ENCODE measurements at regions not wholly inside any gene's neighbourhood (a gene's known extent, or its start where the extent isn't known, plus 50 kb on each side); places are given as distances from the start of the nearest gene placed in this dataset.

- no peaks in the 10 kb centered on the region for H3K36me3 Mint-ChIP-seq
- DNase-seq = no peak
- H3K9me3 Mint-ChIP-seq = peaks cover 0 to 5% (median 0%) of the 10 kb centered on the region in 6 donors
- no peak overlapping the region for H3K27ac Mint-ChIP-seq
- H3K4me3 Mint-ChIP-seq = no peak overlapping the region
- H3K4me1 Mint-ChIP-seq = no peaks in the 10 kb centered on the region
- peaks cover 0 to 3% (median 2%) of the 10 kb centered on the region in 3 donors for H3K27me3 Mint-ChIP-seq (ENCODE audit: low read depth in 3 of 3)
Measured at GRCh38 chr2:6556755-6557154, 309.0 kb downstream of the CMPK2 start.

GRCh38 chr2:6557737-6558136 is 308.0 kb downstream of the CMPK2 start:
- Mint-ChIP-seq H3K27ac (no peak overlapping the region), H3K27me3 (ENCODE audit: low read depth in 3 of 3) (peaks cover 0 to 3% (median 2%) of the 10 kb centered on the region in 3 donors), H3K4me3 (no peak overlapping the region), H3K9me3 (peaks cover 0 to 5% (median 0%) of the 10 kb centered on the region in 6 donors), H3K36me3 (no peaks in the 10 kb centered on the region), H3K4me1 (no peaks in the 10 kb centered on the region)
- no peak for DNase-seq

GRCh38 chr2:6562771-6563170 is 302.9 kb downstream of the CMPK2 start:
- Mint-ChIP-seq H3K9me3 (peaks cover 0 to 3% (median 0%) of the 10 kb centered on the region in 6 donors), H3K27ac (no peak overlapping the region), H3K36me3 (no peaks in the 10 kb centered on the region), H3K4me1 (no peaks in the 10 kb centered on the region), H3K4me3 (no peak overlapping the region), H3K27me3 (ENCODE audit: low read depth in 3 of 3) (peaks cover 0 to 2% (median 2%) of the 10 kb centered on the region in 3 donors)
- no peak for DNase-seq

- no peak for DNase-seq
- Mint-ChIP-seq H3K9me3 (peaks cover 0 to 3% (median 0%) of the 10 kb centered on the region in 6 donors), H3K27ac (no peak overlapping the region), H3K36me3 (no peaks in the 10 kb centered on the region), H3K4me3 (no peak overlapping the region), H3K27me3 (ENCODE audit: low read depth in 3 of 3) (peaks cover 2 to 3% (median 2%) of the 10 kb centered on the region in 3 donors), H3K4me1 (no peaks in the 10 kb centered on the region)
Measured at GRCh38 chr2:6564326-6564725, 301.4 kb downstream of the CMPK2 start.

- no peaks in the 10 kb centered on the region for H3K36me3 Mint-ChIP-seq
- H3K4me3 Mint-ChIP-seq = no peak overlapping the region
- peaks cover 0 to 5% (median under 1%) of the 10 kb centered on the region in 6 donors for H3K9me3 Mint-ChIP-seq
- H3K27me3 Mint-ChIP-seq (ENCODE audit: low read depth in 3 of 3) = peaks cover 0 to 4% (median 4%) of the 10 kb centered on the region in 3 donors
- H3K4me1 Mint-ChIP-seq = no peaks in the 10 kb centered on the region
- DNase-seq = no peak
- no peak overlapping the region for H3K27ac Mint-ChIP-seq
Measured at GRCh38 chr2:6574121-6574520, 291.6 kb downstream of the CMPK2 start.

GRCh38 chr2:6576302-6576701 is 289.4 kb downstream of the CMPK2 start:
- no peak overlapping the region for H3K4me3 Mint-ChIP-seq
- DNase-seq = no peak
- no peaks in the 10 kb centered on the region for H3K4me1 Mint-ChIP-seq
- H3K36me3 Mint-ChIP-seq = no peaks in the 10 kb centered on the region
- peaks cover 0 to 5% (median 0%) of the 10 kb centered on the region in 6 donors for H3K9me3 Mint-ChIP-seq
- peaks cover 0 to 9% (median 0%) of the 10 kb centered on the region in 3 donors for H3K27me3 Mint-ChIP-seq (ENCODE audit: low read depth in 3 of 3)
- H3K27ac Mint-ChIP-seq = no peak overlapping the region

GRCh38 chr2:6577960-6578359 is 287.7 kb downstream of the CMPK2 start:
- Mint-ChIP-seq H3K9me3 (peaks cover 0 to 6% (median 0%) of the 10 kb centered on the region in 6 donors), H3K27ac (no peak overlapping the region), H3K4me3 (no peak overlapping the region), H3K36me3 (no peaks in the 10 kb centered on the region), H3K27me3 (ENCODE audit: low read depth in 3 of 3) (peaks cover 0 to 9% (median 0%) of the 10 kb centered on the region in 3 donors), H3K4me1 (no peaks in the 10 kb centered on the region)
- DNase-seq = no peak

GRCh38 chr2:6578416-6578815 is 287.3 kb downstream of the CMPK2 start:
- Mint-ChIP-seq H3K4me3 (no peak overlapping the region), H3K9me3 (peaks cover 0 to 6% (median 0%) of the 10 kb centered on the region in 6 donors), H3K36me3 (no peaks in the 10 kb centered on the region), H3K4me1 (no peaks in the 10 kb centered on the region), H3K27ac (no peak overlapping the region), H3K27me3 (ENCODE audit: low read depth in 3 of 3) (peaks cover 0 to 7% (median 0%) of the 10 kb centered on the region in 3 donors)
- no peak for DNase-seq

- Mint-ChIP-seq H3K4me1 (no peaks in the 10 kb centered on the region), H3K9me3 (peaks cover 0 to 6% (median 0%) of the 10 kb centered on the region in 6 donors), H3K27ac (no peak overlapping the region), H3K4me3 (no peak overlapping the region), H3K27me3 (ENCODE audit: low read depth in 3 of 3) (peaks cover 0 to 7% (median 0%) of the 10 kb centered on the region in 3 donors), H3K36me3 (no peaks in the 10 kb centered on the region)
- DNase-seq = no peak
Measured at GRCh38 chr2:6579281-6579680, 286.4 kb downstream of the CMPK2 start.

GRCh38 chr2:6580982-6581381 is 284.7 kb downstream of the CMPK2 start:
- Mint-ChIP-seq H3K9me3 (peaks cover 0 to 8% (median 0%) of the 10 kb centered on the region in 6 donors), H3K4me1 (no peaks in the 10 kb centered on the region), H3K36me3 (no peaks in the 10 kb centered on the region), H3K27ac (no peak overlapping the region), H3K4me3 (no peak overlapping the region), H3K27me3 (ENCODE audit: low read depth in 3 of 3) (peaks cover 0 to 7% (median 0%) of the 10 kb centered on the region in 3 donors)
- DNase-seq = no peak

GRCh38 chr2:6589150-6589549 is 276.6 kb downstream of the CMPK2 start:
- no peaks in the 10 kb centered on the region for H3K4me1 Mint-ChIP-seq
- H3K36me3 Mint-ChIP-seq = no peaks in the 10 kb centered on the region

GRCh38 chr2:6590442-6590841 is 275.3 kb downstream of the CMPK2 start:
- H3K27me3 Mint-ChIP-seq (ENCODE audit: low read depth in 3 of 3) = peaks cover 0 to 3% (median 0%) of the 10 kb centered on the region in 3 donors
- peaks cover 0 to 4% (median 0%) of the 10 kb centered on the region in 6 donors for H3K9me3 Mint-ChIP-seq
- H3K27ac Mint-ChIP-seq = no peak overlapping the region
- no peaks in the 10 kb centered on the region for H3K36me3 Mint-ChIP-seq
- no peaks in the 10 kb centered on the region for H3K4me1 Mint-ChIP-seq
- no peak for DNase-seq
- H3K4me3 Mint-ChIP-seq = no peak overlapping the region

More at GRCh38 chr2:6589150-6589549, 276.6 kb downstream of the CMPK2 start:
- no peak for DNase-seq
- H3K27ac Mint-ChIP-seq = no peak overlapping the region
- H3K27me3 Mint-ChIP-seq (ENCODE audit: low read depth in 3 of 3) = no peaks in the 10 kb centered on the region
- no peak overlapping the region for H3K4me3 Mint-ChIP-seq
- H3K9me3 Mint-ChIP-seq = peaks cover 0 to 4% (median 0%) of the 10 kb centered on the region in 6 donors

- no peak for DNase-seq
- Mint-ChIP-seq H3K9me3 (peaks cover 0 to 6% (median 0%) of the 10 kb centered on the region in 6 donors), H3K27me3 (ENCODE audit: low read depth in 3 of 3) (peaks cover 0 to 3% (median 0%) of the 10 kb centered on the region in 3 donors), H3K4me3 (no peak overlapping the region), H3K27ac (no peak overlapping the region), H3K36me3 (no peaks in the 10 kb centered on the region), H3K4me1 (no peaks in the 10 kb centered on the region)
Measured at GRCh38 chr2:6602471-6602870, 263.2 kb downstream of the CMPK2 start.

- H3K9me3 Mint-ChIP-seq = peaks cover 0 to 6% (median under 1%) of the 10 kb centered on the region in 6 donors
- no peaks in the 10 kb centered on the region for H3K36me3 Mint-ChIP-seq
- H3K27ac Mint-ChIP-seq = no peak overlapping the region
- H3K4me3 Mint-ChIP-seq = no peak overlapping the region
- H3K27me3 Mint-ChIP-seq (ENCODE audit: low read depth in 3 of 3) = peaks cover 0 to 1% (median 1%) of the 10 kb centered on the region in 3 donors
- no peak for DNase-seq
- H3K4me1 Mint-ChIP-seq = no peaks in the 10 kb centered on the region
Measured at GRCh38 chr2:6605836-6606505, 259.7 kb downstream of the CMPK2 start.

GRCh38 chr2:6617794-6618193 is 247.9 kb downstream of the CMPK2 start:
- no peak overlapping the region for H3K27ac Mint-ChIP-seq
- peaks cover 0 to 2% (median 0%) of the 10 kb centered on the region in 3 donors for H3K27me3 Mint-ChIP-seq (ENCODE audit: low read depth in 3 of 3)
- peaks cover 2 to 24% (median 8%) of the 10 kb centered on the region in 6 donors for H3K9me3 Mint-ChIP-seq
- H3K36me3 Mint-ChIP-seq = peaks cover 0 to 4% (median 0%) of the 10 kb centered on the region in 3 donors
- no peaks in the 10 kb centered on the region for H3K4me1 Mint-ChIP-seq
- H3K4me3 Mint-ChIP-seq = no peak overlapping the region
- DNase-seq = no peak
